NCI-H1930 (cell line): ENCODE measurements at regions not wholly inside any gene's neighbourhood (a gene's known extent, or its start where the extent isn't known, plus 50 kb on each side); places are given as distances from the start of the nearest gene placed in this dataset.

Experiments used
- DNase-seq, 2 experiments: peaks; one replicate each; lab custom pipeline; 2025; lab: John Stamatoyannopoulos, UW

DNA sequence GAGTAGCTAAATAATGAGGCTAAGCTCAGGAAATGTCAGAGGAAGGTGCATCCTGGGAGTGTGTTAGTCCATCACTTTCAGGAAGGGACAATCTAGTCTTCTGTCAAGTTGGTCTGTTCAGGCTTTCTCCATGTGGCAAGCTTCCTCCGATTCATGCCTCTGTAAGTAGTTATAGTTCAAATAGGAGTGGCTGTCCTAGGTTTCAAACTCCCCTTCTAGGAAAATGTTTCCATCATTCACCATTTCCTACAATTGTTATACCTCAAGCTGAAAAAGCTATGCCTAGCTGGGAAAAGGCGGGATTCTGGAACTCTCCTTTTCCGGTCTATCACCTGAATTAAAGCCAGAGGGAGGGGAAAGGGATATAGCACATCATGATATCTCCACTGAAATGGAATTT lies 287.7 kb upstream of the ZSWIM2 start:
- DNase-seq, result no peak

DNA sequence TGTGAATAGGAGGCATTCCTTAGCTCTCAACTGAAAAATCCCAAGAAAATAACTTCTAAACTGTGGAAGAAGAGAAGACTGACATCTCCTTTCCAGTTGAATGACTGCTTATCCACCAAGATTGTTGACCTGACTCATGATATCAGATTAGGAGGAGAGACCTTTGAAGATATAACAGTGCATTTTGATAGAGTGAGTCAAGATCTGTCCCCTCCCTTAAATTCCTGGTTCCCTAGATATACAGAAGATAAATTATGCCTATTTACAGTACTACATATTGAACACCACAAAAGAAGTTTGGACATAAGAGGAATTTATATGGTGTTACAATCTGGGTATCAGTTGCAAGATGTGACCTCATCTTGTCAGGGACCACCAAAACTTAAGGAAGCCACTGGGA lies 285.3 kb upstream of the ZSWIM2 start:
- no peak for DNase-seq

DNA sequence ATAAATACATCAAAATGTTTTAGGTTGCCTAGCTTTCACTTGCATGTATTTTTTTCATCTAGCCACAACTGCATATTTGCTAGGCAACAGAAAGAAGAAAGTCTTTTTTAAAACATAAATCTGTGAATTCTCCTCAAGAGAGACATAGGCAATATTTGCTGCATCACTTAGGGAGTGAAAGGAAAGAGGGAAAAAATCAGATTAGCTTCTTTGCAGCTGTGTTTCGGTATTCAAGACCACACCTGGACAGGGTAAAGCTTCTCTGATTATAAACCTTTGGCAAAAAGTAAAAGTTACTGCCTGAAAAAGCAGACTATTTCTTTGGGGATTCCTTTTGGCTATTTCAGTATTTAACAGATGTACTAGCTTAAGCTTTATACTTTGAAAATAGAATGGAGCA lies 280.9 kb upstream of the ZSWIM2 start:
- no peak for DNase-seq

DNA sequence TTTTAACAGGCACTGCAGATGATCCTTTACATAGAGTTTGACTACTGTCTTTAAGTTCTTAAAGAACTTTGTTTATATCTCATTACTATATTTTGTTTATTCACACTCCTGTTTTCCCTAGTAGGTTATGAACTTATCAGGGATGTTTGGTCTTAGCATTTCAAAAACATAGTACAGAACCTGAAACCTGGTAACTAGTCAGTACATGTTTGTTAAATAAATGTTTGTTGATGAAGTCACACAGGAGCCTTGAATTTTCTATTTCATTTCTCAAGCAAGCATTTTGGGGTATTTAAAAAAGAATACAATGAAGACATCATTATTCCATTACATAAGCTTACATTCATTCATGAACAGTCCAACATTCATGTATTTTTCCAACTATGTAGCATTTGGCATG lies 280.3 kb upstream of the ZSWIM2 start:
- no peak for DNase-seq

DNA sequence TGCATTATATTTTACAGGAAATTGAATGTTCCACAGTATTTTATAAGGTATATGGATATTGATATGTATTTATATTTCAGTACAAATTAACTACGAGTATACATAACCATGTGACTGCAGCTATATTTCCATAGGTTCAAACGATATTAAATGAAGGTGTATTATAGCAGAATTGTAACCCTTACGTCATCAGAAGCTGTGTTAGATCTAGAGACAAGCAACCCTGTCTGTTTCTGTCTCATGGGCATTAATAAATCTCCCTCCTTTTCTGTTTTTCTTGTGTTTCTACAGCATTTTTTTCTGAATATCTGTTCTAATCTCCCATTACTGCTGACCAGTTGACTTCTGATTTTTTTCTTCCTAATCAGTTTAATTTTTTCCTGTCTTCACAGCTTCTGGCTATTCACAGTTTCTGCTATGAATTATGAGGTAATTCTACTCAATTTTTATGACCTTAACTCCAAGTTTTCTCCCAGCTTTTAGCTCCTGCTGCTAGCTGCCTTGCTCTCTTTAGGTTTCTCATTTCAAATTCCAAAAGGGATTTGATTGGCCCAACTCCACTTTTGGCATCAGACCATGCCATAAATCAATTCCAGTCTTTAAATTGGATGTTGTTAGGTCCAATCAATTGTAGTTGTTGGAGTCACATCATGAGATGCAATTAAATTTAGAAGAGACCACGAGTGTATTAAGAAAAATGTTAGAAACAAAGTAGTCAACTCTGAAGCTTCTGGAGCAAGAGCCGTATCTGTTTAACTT lies 277.5 kb upstream of the ZSWIM2 start:
- no peak for DNase-seq

DNA sequence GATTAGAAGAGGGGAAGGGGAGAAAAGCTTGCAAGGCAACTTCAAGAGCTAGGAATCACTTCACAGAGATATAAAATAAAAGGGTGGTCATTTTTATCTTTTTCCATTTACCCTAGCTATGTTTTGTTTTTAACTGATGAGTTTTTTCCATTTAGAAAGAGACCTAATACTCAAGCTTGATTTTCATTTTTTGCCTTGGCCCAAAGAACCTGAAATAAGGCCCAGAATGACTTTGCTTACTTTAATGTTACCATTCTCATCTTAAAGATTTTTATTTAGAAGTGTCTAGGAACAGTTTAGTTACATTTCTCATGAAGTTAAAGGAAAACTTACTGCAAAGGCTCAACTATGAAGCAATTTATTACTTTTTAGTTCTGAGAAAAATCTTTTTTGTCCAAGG lies 276.3 kb upstream of the ZSWIM2 start:
- no peak for DNase-seq

DNA sequence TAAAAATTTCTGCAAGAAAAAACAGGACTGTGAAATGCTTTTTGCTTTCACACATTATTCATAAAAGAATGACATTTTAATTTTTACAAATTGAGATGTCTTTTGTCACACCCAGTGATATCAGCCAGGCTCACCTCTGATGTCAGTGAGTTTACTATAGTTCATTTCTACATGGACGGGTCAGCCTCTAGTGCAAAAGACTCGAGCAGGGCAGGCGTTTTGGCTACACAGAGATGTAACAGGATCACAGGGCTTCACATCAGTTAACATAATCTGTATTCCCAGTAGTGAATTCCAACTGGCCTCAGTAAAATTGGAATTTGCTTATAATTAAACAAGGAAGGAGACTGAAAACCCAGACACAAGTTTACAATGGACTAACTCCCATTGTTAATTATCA lies 275.6 kb upstream of the ZSWIM2 start:
- DNase-seq, result no peak

DNA sequence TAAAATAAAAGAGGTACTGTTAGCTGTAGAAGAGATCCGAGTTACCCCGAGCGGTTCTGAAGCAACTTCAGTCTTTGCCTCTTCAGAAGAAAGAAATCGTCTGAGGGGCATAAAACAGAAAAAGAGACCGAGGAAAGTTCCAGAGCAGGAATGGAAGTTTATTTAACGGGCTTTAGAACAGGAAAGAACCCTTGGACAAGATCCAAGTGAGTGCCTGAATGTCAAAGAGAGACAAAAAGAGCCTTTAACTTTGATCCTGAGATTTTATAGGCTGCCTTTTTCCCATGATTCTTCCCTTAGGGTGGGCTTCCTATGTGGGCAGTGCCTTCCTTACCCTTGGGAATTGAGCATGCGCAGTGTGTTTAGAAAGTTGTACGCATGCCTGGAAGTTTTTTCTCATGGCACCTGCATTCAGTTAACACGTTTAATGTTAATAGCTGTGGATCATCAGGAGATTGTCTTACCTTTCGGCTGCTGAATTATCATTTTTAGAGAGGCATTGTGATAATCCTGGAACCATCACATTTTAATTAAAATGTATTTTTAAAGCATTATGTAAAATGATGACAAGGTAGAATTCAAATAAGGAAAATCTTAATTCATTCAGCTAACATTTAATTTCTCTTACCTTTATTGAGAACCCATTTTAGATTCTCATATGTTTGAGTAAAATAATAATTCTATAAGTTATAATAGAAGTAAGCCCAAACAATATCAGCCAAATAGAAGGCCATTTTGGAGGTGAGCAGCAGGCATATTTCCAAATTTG lies 269.5 kb upstream of the ZSWIM2 start:
- DNase-seq, result no peak

DNA sequence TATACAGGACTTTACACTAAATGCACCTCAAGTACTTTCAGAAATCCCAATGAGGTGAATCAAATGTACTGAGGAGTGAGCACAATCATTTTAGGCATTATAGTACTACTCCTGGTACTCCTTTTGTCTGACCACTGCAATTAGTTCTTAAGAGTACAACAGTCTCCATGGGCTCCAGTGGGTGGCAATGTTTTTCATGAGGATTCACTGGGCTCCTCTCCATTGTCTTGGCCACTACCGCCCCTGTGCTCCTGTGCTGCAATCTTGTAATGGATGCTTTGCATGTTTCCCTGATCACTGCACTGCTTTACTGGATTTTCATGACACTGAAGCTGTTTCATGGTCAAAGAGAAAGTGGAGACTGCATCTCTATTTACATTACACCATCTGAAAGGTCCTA lies 268.5 kb upstream of the ZSWIM2 start:
- no peak for DNase-seq

DNA sequence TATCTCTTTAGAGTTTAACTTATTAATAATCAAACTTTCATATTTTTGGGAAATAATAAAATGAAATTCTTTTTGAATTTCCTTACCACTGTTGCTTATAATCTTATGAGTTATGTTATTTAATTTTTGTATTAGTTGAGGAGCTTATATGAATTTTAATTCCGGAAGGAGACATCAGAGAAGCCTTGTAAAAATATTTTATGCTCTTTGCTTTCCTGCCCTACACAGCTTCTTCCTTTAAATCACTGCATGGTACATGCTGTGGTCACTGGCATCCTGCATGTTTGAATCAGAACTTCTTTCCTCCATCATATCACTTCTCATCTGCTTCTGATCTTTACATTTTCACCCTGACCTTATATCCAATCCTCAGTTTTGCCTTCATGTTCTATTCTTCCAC lies 266.7 kb upstream of the ZSWIM2 start:
- no peak for DNase-seq

DNA sequence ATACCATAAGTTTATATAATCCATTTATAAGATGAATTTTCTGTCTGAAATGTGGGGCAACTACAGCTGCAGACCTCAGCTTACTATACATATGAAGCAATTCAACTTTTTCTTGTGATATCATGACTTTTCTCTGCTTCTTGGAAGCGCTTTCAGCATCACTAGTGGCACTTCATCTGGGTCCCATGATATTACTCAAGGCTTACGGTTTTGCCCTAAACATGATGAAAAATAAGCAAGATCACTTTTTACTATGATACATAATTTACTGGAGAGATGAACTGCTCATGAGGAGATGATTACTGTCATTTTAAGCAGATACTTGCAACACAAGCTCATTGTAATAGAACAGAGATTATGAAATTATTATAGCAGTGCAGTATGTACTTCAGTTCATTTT lies 258.0 kb upstream of the ZSWIM2 start:
- no peak for DNase-seq

DNA sequence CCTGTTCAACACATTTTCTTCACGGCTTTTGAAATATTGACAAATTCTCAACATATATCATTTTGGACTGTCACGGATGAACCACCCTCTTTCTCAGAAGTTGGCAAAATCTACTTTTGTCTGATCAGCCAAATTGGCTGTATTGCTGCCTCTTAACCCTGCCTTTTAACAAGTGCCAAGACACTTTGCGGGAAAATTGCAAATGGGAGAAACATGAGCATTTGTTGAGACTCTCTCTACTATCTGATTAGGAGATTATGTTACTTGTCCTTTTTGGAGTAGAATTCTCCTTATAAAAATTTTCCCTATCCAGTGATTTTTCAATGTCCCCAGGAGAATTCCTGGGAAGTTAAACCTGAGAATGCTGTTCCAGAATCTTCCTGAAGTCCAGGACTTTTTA lies 256.2 kb upstream of the ZSWIM2 start:
- DNase-seq, result no peak

DNA sequence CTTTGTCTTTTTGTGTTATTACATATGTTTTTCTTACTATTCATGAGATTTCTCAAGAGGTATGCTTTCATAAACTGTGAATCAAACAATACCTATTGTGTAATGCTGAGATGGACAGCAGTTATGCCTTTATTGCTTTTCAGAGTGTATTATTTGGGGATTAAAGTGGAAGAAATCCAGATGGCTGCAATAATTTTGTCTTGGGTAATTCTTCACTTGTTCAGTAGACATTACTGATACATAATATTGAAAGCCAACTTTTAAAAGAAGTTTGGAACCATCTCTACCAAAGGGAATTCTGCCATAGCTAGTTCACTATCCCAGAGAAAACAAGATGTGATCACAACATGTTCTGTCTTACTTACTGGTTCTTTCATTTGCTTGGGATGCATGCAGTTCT lies 253.4 kb upstream of the ZSWIM2 start:
- DNase-seq, result no peak

DNA sequence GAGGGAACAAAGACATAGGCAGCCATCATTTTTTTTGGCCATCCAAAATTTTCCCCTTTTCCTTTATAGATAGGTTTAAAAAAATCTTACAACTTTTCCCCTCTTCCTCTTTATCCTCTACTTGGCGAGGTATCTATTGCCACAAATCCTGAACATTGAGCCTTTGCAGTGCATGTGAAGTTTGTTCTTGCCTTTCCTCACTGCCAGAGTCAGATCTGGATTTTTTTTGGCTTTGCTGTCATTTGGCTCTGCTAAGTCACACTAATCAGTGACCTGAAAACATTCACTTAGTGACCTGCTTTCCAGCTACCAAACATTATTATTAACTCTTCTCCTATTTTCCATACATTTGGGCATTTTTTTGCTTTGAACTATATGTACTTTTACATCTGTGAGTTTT lies 249.2 kb upstream of the ZSWIM2 start:
- DNase-seq, result no peak

DNA sequence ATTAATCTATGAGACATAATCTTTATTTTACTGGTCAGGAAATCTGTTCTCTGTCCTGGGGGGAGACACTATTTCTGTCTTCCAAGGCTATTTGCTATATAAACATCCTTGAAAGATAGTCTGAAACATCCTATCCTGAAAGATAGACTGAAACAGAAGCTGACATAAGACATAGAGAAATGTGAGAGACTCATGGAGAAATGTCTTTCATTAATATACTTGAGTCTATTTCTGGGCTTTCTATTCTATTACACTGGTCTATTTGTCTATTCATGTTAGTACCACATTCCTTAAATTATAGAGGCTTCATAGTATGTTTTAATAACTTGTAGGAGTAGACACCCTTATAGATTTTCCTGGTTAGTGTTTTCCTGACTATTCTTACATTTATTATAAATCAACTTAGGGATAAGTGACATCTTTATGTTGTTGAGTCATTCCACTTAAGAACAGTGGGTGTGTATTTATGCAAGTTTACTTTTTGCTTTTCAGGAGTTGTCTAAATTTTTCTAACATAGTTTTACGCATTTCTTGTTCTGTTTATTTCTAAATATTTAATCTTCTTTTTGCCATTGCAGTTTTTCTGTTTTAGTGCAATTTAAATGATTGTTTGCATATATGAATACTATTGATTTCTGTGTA lies 244.9 kb upstream of the ZSWIM2 start:
- no peak for DNase-seq

DNA sequence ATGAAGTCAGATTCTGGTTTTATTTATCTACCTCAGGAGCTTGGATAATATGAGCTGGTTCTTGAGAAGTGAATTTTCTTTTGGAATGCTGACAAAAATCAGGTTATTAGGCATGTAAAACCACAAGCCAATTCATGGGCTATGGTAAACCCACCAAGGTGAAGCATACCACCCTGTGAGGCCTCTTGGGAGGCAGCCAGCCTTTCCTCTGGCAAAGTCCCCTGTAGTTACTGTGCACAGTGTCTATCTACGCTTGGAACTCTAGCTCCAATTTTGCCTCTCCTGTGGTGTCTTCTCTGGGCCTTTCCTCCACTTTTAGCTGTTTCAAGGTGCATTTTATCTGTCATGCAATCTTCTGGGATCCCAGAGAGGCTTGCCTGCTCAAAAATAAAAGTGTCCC lies 242.7 kb upstream of the ZSWIM2 start:
- DNase-seq, result no peak

DNA sequence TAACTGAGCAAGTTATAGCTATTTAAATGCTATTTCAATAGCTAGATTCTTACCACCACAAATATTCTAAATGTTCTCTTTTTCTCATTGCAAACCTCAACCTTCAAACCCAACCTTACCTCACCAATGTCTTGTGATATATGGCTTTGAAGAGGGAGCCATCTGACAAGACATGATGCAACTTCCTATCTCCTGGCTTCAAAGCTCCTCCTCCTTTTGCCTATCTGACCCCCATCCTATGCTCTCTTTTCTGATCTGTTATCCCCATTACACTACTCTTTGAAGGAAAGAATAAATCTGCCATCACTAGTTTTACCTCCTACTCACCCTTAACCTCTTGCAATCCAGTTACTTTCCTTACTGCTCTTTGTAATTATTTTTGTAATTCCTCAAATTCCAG lies 235.6 kb upstream of the ZSWIM2 start:
- no peak for DNase-seq

DNA sequence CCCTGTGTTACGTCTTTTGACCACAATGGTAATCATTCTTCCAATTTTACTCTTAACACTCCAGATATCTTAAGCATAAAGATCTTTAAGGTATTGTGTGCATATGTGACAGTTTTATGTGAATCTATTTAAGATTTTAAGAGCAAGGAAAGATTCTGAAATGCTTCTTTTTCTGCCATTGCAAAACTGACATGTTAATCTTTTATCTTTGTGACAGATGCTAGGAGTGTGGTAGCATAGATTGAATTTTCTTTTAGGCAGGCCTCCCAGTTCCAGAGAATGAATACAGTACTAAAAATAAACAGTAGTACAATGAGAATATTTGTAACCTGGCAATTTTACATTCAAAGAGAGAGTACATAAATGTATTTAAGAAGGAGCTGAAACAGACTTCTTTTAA lies 232.5 kb upstream of the ZSWIM2 start:
- DNase-seq, result no peak

DNA sequence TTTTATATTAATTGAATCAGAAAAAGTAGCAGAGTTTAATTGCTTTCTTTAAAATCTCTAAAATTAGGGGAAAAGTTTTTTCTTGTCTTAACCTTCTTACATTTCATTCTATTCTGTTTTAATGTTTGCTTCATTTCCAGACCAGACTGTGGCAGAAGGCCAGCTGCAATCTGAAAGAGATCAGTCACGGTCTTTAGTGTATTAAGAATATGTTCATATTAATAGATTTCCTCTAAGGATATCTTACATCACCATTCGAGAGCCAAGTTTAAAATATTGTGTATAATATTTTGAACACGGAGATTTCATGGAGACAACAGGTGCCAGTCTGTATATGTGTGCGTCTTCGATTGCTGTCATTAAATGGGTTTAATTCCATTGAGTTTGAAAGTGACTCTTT lies 230.9 kb upstream of the ZSWIM2 start:
- DNase-seq, result no peak

DNA sequence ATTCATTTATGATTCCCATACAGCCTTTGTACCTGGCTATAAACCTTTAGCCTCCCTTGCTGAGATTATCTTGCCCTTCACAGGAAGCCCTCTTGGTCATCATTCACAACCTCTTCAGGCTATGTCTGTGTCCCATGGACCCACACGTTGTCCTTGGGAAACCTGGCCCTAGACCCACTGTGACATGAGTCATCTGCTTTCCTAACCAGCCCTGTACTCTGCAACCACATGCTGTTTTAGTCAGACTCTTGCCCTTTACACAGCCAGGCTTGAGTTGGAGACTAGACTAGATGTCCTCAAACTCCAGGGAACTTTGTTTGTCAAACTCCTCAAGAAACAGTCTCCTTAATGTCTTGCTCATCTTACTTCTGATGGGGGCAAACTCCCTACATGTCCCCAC lies 229.3 kb upstream of the ZSWIM2 start:
- DNase-seq, result no peak

DNA sequence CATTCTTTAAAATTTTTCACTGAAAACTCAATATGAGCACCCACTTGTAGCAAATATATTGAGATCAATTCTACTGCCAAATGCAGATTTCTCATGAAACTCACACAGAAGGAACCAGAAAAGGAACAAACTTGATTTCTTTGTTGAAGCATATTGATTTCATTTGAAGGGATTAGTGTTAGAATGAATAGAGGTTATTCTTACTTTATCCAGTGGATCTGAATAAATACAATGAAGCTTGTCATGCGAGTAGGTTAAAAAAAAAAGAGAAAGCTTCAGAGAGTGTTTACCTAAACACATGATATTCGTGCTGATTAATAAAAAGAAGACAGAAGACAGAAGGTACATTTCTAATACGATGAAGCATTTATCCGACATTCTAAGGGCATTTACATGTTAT lies 226.7 kb upstream of the ZSWIM2 start:
- no peak for DNase-seq

DNA sequence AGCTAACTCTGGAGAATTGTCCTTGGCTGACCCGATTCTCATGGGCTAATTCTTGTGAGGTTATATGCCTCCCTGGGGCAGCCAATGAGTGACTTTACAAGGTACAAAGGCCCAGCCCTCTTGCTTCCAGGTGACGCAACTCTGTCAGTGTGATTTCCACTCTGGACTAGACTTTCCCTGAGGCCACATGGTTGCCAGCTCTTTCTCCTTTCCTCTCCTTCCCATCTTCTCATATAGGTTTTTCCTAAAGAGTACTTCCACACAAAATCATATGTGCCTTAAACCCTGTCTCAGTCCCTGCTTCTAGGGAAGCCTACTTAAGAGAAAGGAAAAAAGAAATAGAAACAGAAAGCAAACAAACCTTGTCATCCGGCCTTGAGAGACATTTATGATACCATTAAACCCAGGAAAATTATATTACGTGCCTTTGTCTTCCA lies 226.2 kb upstream of the ZSWIM2 start:
- no peak for DNase-seq

DNA sequence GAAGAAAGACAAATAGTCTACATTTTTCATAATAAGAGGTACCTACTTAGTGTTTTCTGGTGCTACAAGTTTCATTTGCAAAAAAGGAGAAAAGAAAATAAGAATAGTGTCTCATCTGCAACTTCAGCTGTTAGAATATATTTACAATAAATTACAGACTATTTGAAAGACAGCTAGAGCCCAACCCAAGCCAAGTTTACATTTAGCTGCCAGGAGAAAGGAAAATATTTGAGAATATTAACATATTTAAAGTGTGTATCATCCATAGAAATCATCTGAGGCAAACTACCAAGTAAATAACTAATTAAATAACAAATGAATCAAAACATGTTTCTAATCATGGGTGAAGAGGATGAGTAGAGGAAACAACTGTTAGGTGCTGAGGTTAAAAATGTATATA lies 209.2 kb upstream of the ZSWIM2 start:
- no peak for DNase-seq
